ENCODE measurements at regions not wholly inside any gene's neighbourhood (a gene's known extent, or its start where the extent isn't known, plus 50 kb on each side); places are given as distances from the start of the nearest gene placed in this dataset.
"Not testable (repeated sequence)": the region's sequence is repeated elsewhere in the genome, so short reads cannot be mapped to it uniquely, and the experiment has no call there.

DNA sequence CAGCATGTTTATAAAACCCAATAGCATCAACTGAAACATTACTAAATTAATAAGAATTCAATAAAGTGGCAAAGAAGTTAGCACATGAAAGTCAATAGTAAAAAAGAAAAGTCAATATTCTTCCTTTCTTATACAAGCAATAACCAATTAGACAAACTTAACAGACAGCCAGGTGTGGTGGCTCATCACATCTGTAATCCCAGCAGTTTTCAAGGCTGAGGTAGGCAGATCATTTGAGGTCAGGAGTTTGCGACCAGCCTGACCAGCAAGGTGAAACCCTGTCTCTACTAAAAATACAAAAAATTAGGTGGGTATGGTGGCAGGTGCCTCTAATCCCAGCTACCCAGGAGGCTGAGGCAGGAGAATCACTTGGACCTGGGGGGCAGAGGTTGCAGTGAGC is 275.9 kb downstream of the GOLGA6L6 start:
- TF ChIP-seq CTCF (IDR thresholded peaks at IDR 0.05 in 8 of 11, conservative IDR thresholded peaks at IDR 0.05 in 3 of 11); POLR2A (IDR thresholded peaks at IDR 0.05): not testable (repeated sequence)
